K562 (cell line): ENCODE measurements at regions not wholly inside any gene's neighbourhood (a gene's known extent, or its start where the extent isn't known, plus 50 kb on each side); places are given as distances from the start of the nearest gene placed in this dataset.

Experiments
- ATAC-seq: fragments of 200-7000 bp; cut with Tn5 transposase; 3 replicates; pipeline ENCODE4 v1.9.1; 2020; ENCODE audit warnings: moderate library complexity
- BruUV-seq: library from RNA; stranded (reverse); fragments of 400-500 nt; replicated peaks from 2 replicates; lab custom pipeline; 2021; lab: Mats Ljungman, UMichigan
- CTCF ChIA-PET: fragments of 300-600 bp; formaldehyde crosslinking; extraction: SDS; loops from one replicate; lab custom pipeline; 2021; ENCODE audit warnings: low intra/inter-chr PET ratio; lab: Yijun Ruan, JAX
- POLR2A ChIA-PET: fragments of 300-600, 350-650 bp; sonication (Branson Sonifier 250); formaldehyde crosslinking; extraction: SDS; loops from one replicate; lab custom pipeline; 2021; ENCODE audit warnings: antibody characterized with exemption, inconsistent platforms; lab: Yijun Ruan, JAX
- DNase-seq, 4 experiments: peaks; one replicate each; pipeline versions ENCODE4 v3.0.0 to v3.0.0-alpha.2; 2011 to 2018; ENCODE audit warnings: low spot score in 3 of 4, mixed read lengths in 3 of 4; ENCODE audit errors: extremely low read depth in 1 of 4
- FAIRE-seq: peaks from 2 replicates; lab custom pipeline; 2011; peaks lifted over from hg19 to GRCh38; lab: Jason Lieb, UNC
- H2AFZ ChIP-seq: 2 replicates; pipeline ENCODE4 v1.6.0; 2011; ENCODE audit warnings: low read depth, low read length, control low read depth, inconsistent platforms
- H3K27ac ChIP-seq: fragments of 200-600 bp; 3 replicates; pipeline ENCODE4 v1.8.0; 2011; ENCODE audit warnings: low read depth, mild to moderate bottlenecking, control low read depth, inconsistent platforms, low read length, moderate library complexity, mixed read lengths; ENCODE audit errors: extremely low read depth
- H3K27me3 ChIP-seq, 2 experiments: fragments of 300-600 bp in 1 of 2; 2 replicates in 1 of 2; 3 replicates in 1 of 2; pipeline versions ENCODE4 v1.6.0 to v1.8.0; 2011; ENCODE audit warnings: inconsistent platforms in 2 of 2, low read length in 2 of 2, mild to moderate bottlenecking in 1 of 2, mixed read lengths in 1 of 2, moderate library complexity in 1 of 2; ENCODE audit not compliant: control insufficient read depth in 2 of 2, insufficient read depth in 2 of 2
- H3K36me3 ChIP-seq: fragments of 300-600 bp; 3 replicates; pipeline ENCODE4 v1.8.0; 2011; ENCODE audit warnings: mild to moderate bottlenecking, low read length, inconsistent platforms; ENCODE audit not compliant: control insufficient read depth, insufficient read depth
- H3K4me1 ChIP-seq, 2 experiments: fragments of 200-600 bp in 1 of 2; replicated peaks in 1 of 2; 2 replicates in 1 of 2; 3 replicates in 1 of 2; pipeline versions ENCODE4 v1.5.1 to v1.8.0; 2011; ENCODE audit warnings: inconsistent platforms in 2 of 2, low read length in 2 of 2, mild to moderate bottlenecking in 1 of 2, mixed read lengths in 1 of 2, moderate library complexity in 1 of 2; ENCODE audit not compliant: control insufficient read depth in 2 of 2, insufficient read depth in 2 of 2
- H3K4me2 ChIP-seq: 2 replicates; pipeline ENCODE4 v1.6.1; 2011; ENCODE audit warnings: low read length, control low read depth, inconsistent platforms, mixed read lengths; ENCODE audit not compliant: insufficient read depth
- H3K4me3 ChIP-seq: fragments of 200-600 bp; sonication (generic), shearing (Covaris generic); 2 replicates; pipeline ENCODE4 v1.5.1; 2016; ENCODE audit warnings: control low read depth, inconsistent platforms
- H3K79me2 ChIP-seq: fragments of 200-600 bp; 3 replicates; pipeline ENCODE4 v1.8.0; 2011; ENCODE audit warnings: low read length, inconsistent platforms; ENCODE audit not compliant: control insufficient read depth, insufficient read depth
- H3K9ac ChIP-seq, 2 experiments: 2 replicates each; pipeline versions ENCODE4 v1.6.0 to v1.6.1; 2011; ENCODE audit warnings: low read depth in 2 of 2, low read length in 2 of 2, control low read depth in 1 of 2, inconsistent platforms in 1 of 2, mild to moderate bottlenecking in 1 of 2, mixed read lengths in 1 of 2; ENCODE audit not compliant: insufficient read depth in 1 of 2
- H3K9me1 ChIP-seq: one replicate; pipeline ENCODE4 v1.6.0; 2011; ENCODE audit warnings: inconsistent platforms, mild to moderate bottlenecking, low read length, moderate library complexity; ENCODE audit not compliant: control insufficient read depth, insufficient read depth
- H3K9me3 ChIP-seq: replicated peaks from 2 replicates; pipeline ENCODE4 v1.5.1; 2011; ENCODE audit warnings: low read depth, low read length, inconsistent platforms; ENCODE audit not compliant: control insufficient read depth, insufficient read depth
- H4K20me1 ChIP-seq: replicated peaks from 2 replicates; pipeline ENCODE4 v1.6.1; 2011; ENCODE audit warnings: low read length, inconsistent platforms, mixed read lengths; ENCODE audit not compliant: control insufficient read depth, insufficient read depth
- KLF13 ChIP-seq: fragments of 450-650 bp; IDR thresholded peaks from 2 replicates; pipeline ENCODE4 v1.6.1; 2016; ENCODE audit warnings: missing genetic modification characterization, low read depth, mild to moderate bottlenecking, missing compliant biosample characterization, moderate library complexity, borderline replicate concordance
- SPI1 ChIP-seq: IDR thresholded peaks from 2 replicates; pipeline ENCODE4 v1.6.1; 2011; ENCODE audit warnings: low read depth, low read length, control low read depth, borderline replicate concordance
- ZNF407 ChIP-seq: fragments of 450-650 bp; IDR thresholded peaks from 2 replicates; pipeline ENCODE4 v1.6.1; 2016; ENCODE audit warnings: low read depth
- WGBS: fragments of 100-300 bp; shearing (Covaris generic); methylation state at CpG from one replicate; pipeline ENCODE4 v1.1.6; 2016; ENCODE audit warnings: low coverage, mixed read lengths; ENCODE audit not compliant: insufficient coverage; ENCODE audit errors: missing lambda C conversion rate; 5-methylcytosine and 5-hydroxymethylcytosine counted together
- in situ Hi-C: fragments of 300-500 bp; cut with MboI; formaldehyde crosslinking; loops from 4 replicates; pipeline ENCODE4 v1.15.0; 2018; ENCODE audit warnings: inconsistent platforms, mixed read lengths
- intact Hi-C: fragments of 100-400 bp; cut with micrococcal nuclease; formaldehyde crosslinking; loops from 2 replicates; pipeline ENCODE4 v1.14.2; 2022

DNA sequence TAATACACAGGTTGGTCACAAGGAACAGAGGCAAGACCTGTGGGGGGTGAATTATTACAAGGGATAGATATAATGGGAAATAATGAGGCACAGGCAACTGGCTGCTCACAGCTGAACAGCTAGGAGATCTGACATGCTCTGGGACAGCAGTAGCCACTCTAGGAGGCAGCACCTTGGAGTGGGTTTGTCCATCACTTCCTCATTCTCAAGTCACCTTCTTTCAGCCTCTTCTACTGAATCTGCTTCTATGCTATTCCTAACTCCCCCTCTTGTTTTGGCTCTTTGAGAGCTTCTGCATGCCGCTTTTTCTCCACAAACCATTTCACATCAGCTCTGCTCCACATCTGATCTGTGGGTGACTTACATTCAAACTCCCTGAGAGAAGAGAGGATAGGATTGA is 345.5 kb upstream of the MAP3K7 start:
- intact Hi-C loops, result no loop called here
- no peak for FAIRE-seq

More for the DNA sequence above, 345.5 kb upstream of the MAP3K7 start:
- no TSS peak for BruUV-seq
- no peaks in the 10 kb centered on the region for H3K79me2 ChIP-seq
- no peak for ATAC-seq
- no peaks in the 10 kb centered on the region for H4K20me1 ChIP-seq
- peak; percentile 76; the same call in 1 of the 2 replicates for TF ChIP-seq SPI1
- TF ChIP-seq ZNF407, result no peak
- TF ChIP-seq KLF13 (tag), result no peak
- no peak overlapping the region for H3K9ac ChIP-seq
- H3K27ac ChIP-seq, result no peak overlapping the region
- H3K27me3 ChIP-seq, result no peaks in the 10 kb centered on the region
- 0% methylated on average over 1 of the region's 1 CpG for WGBS
- no peaks in the 10 kb centered on the region for H3K36me3 ChIP-seq
- no peak overlapping the region for H2AFZ ChIP-seq
- H3K4me1 ChIP-seq, result no peaks in the 10 kb centered on the region
- no peak overlapping the region for H3K4me2 ChIP-seq
- POLR2A ChIA-PET, result no interaction called here
- CTCF ChIA-PET, result no interaction called here
- H3K4me3 ChIP-seq, result no peak overlapping the region
- no peaks in the 10 kb centered on the region for H3K9me1 ChIP-seq
- no peaks in the 10 kb centered on the region for H3K9me3 ChIP-seq
- in situ Hi-C loops, result no loop called here
- DNase-seq, result no peak
